ENCODE measurements at regions not wholly inside any gene's neighbourhood (a gene's known extent, or its start where the extent isn't known, plus 50 kb on each side); places are given as distances from the start of the nearest gene placed in this dataset.

DNA sequence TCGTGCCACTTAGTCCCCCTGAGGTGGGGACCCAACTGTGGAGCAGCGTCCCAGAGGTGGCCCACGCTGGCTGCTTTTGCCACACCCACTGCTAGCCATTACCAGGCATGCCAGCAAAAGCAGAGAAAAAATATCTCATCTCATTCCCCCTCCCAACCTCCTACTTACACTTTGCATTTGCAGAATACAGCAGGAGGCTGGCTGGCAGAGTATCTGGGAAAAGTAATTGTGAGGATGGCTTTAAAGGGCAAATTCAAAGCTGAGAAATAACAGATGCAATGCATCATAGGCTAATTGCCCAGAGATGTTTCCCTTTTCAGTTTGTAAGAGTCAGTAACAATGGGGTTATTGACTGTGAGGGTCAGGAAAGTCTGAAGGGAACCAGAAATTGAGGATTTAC lies 438.1 kb upstream of the DSEL start:
- TF ChIP-seq, protein P1, sequence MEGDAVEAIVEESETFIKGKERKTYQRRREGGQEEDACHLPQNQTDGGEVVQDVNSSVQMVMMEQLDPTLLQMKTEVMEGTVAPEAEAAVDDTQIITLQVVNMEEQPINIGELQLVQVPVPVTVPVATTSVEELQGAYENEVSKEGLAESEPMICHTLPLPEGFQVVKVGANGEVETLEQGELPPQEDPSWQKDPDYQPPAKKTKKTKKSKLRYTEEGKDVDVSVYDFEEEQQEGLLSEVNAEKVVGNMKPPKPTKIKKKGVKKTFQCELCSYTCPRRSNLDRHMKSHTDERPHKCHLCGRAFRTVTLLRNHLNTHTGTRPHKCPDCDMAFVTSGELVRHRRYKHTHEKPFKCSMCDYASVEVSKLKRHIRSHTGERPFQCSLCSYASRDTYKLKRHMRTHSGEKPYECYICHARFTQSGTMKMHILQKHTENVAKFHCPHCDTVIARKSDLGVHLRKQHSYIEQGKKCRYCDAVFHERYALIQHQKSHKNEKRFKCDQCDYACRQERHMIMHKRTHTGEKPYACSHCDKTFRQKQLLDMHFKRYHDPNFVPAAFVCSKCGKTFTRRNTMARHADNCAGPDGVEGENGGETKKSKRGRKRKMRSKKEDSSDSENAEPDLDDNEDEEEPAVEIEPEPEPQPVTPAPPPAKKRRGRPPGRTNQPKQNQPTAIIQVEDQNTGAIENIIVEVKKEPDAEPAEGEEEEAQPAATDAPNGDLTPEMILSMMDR (IDR thresholded peaks at IDR 0.05): no peak
- TF ChIP-seq EP300 (IDR thresholded peaks at IDR 0.05) (no peak), POLR2A (IDR thresholded peaks at IDR 0.05) (no peak)
